NCI-H2196 (cell line): ENCODE measurements at regions not wholly inside any gene's neighbourhood (a gene's known extent, or its start where the extent isn't known, plus 50 kb on each side); places are given as distances from the start of the nearest gene placed in this dataset.

ENCODE experiments used
- DNase-seq: peaks from one replicate; lab custom pipeline; 2025; ENCODE audit not compliant: unreplicated experiment; lab: John Stamatoyannopoulos, UW

GRCh38 chr1:98211271-98211845 is 290.5 kb upstream of the DPYD start:
- no peak for DNase-seq

DNA sequence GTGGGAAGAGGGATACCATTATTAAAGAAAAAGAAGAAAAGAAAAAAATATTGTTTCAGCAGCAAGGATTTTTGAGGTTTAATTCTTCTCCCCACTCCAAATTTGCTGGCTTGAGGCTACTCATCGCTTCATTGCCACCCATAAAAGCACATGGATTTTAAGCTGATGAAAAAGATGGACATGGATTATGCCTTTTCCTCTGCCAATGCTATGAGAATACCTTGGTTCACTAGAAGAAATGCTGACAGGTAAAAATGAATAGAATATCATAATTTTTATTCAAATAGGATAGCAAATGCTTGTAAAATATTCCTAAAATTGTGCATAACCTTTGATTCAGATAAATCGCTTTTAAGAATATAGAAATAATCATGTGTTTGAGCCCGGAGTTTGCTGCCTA is 289.7 kb upstream of the DPYD start:
- DNase-seq = no peak

GRCh38 chr1:98210064-98210463 is 289.2 kb upstream of the DPYD start:
- no peak for DNase-seq

DNA sequence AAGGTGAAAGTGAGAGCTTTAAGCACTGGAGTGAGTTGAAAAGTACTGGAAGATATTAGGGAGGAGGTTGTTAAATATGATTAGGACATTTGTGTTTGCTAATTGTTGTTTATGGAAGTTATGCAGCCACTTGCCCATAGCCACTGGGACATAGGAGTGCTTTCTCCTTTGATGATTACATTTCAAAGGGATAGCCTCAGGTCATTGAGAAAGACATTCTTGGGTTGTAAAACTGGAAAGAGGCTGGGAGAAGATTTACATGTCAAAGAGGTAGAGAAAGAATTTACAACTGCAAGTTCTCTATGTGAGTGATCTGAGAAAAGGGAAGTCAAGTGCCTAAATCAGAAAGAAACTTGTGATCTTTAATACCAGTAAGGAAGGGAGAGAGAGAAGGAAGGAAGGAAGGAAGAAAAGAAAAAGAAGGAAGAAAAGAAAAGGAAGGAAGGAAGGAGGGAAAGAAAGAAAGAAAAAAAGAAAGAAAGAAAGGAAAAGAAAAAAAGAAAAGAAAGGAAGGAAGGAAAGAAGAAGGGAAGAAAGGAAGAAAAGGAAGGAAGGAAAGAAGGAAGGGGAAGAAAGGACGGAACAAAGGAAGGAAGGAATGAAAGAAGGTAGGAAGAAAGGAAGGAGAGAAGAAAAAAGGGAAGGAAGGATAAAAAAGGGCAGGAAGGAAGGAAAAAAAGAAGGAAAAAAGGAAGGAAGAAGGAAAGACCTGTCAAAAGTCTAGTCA is 284.6 kb upstream of the DPYD start:
- no peak for DNase-seq

DNA sequence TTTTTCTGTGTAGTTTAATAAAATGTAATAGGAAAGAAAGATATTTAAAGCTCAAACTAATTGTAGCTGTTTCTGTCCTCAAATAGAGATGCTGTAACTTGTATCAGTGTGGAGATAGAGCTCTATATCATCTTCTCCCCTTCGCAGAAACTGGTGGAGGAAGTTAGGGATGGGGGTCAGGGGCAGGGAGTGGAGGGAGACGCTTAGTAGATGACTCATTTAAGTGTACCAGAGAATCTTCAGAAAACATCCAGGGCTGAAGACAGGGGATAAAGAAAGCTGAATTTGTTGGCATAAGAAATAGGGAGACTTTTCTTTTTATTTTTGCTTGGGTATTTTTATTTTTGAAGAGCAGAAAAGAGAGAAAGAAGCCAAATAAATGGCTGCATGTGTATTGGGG is 282.6 kb upstream of the DPYD start:
- no peak for DNase-seq

GRCh38 chr1:98201666-98202081 is 280.8 kb upstream of the DPYD start:
- no peak for DNase-seq

GRCh38 chr1:98197356-98197755 is 276.5 kb upstream of the DPYD start:
- no peak for DNase-seq

DNA sequence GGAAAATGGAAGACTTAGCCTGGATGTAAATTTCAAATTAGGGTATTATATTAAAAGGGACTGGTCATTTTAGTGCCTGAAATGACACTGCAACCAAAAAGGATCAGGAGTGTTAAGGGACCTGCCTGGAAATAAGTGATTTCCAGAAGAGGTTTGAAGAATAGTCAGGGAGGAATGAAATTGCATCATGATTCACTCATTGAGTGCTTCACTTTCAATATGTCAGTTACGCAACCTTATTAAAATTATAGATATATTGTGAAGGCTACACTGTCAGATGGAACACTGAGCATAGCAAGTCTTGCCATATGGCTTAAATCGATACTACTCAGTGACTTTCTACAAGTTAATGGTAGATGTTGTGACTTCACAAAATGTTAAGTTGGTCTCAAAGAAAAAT is 275.2 kb upstream of the DPYD start:
- no peak for DNase-seq

- no peak for DNase-seq
These were observed 267.9 kb upstream of the DPYD start for GRCh38 chr1:98188774-98189173.

GRCh38 chr1:98184856-98185255 is 264.0 kb upstream of the DPYD start:
- no peak for DNase-seq

GRCh38 chr1:98181036-98181764 is 260.4 kb upstream of the DPYD start:
- no peak for DNase-seq

GRCh38 chr1:98179151-98179773 is 258.4 kb upstream of the DPYD start:
- no peak for DNase-seq

DNA sequence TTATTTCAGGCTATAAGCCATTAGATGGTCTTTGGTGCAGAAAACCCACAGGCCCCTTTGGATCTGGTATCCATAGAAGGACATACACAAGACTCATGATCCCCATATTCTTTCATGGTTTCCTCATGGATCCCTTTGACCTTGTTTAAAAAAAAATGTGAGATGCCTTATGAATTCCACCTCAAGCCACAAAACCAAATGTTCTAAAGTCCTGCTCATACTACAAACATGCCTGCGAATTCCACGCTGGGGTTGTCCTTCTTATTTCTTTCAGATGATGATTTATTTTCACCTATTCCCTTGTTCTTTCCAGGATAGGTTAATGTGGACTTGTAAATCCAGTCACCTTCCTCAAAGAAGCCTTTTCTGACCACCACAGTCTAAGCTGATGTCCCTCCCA is 256.9 kb upstream of the DPYD start:
- DNase-seq = no peak

DNA sequence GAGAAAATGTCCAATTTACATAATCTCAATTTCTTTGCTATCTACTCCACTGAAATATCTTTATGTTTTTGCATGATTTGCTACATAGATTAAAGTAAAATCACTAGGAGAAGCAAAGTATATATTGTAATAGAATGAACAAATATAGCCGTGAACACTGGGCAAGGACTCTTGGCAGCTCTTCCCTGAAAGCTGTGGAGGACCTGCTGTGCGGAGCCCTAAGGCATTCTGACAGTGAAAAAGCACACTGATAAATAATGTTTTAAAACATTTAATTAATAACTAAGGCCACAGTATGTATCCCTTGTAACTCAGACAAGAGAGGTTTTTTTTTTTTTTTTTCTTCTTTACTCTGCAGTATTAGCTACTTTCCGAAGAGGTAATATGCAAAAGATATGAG is 256.1 kb upstream of the DPYD start:
- DNase-seq = no peak

GRCh38 chr1:98176414-98176813 is 255.6 kb upstream of the DPYD start:
- no peak for DNase-seq

- DNase-seq = no peak
These were observed 251.7 kb upstream of the DPYD start for GRCh38 chr1:98172578-98172977.

GRCh38 chr1:98172022-98172421 is 251.2 kb upstream of the DPYD start:
- no peak for DNase-seq

- no peak for DNase-seq
These were observed 243.7 kb upstream of the DPYD start for GRCh38 chr1:98164509-98164908.

GRCh38 chr1:98157524-98158313 is 236.9 kb upstream of the DPYD start:
- no peak for DNase-seq

- DNase-seq = no peak
These were observed 226.4 kb upstream of the DPYD start for GRCh38 chr1:98147280-98147679.

- no peak for DNase-seq
These were observed 224.8 kb upstream of the DPYD start for GRCh38 chr1:98145655-98146054.
